ENCODE measurements at regions not wholly inside any gene's neighbourhood (a gene's known extent, or its start where the extent isn't known, plus 50 kb on each side); places are given as distances from the start of the nearest gene placed in this dataset.

GRCh38 chrX:38746102-38746501 lies 55.2 kb upstream of the MID1IP1 start:
- intact Hi-C loops (cut with DNase I) = no loop called here
- Histone ChIP-seq H3K4me3 (no peak overlapping the region), H3K36me3 (no peaks in the 10 kb centered on the region), H3K27me3 (no peaks in the 10 kb centered on the region), H3K9me3 (no peaks in the 10 kb centered on the region), H3K4me1 (no peaks in the 10 kb centered on the region), H3K9ac (ENCODE audit: low read depth in 2 of 2, low read length in 2 of 2) (no peak overlapping the region), H3K27ac (no peak overlapping the region)
- TF ChIP-seq CTCF (IDR thresholded peaks at IDR 0.05) = no peak
- DNase-seq = no peak

DNA sequence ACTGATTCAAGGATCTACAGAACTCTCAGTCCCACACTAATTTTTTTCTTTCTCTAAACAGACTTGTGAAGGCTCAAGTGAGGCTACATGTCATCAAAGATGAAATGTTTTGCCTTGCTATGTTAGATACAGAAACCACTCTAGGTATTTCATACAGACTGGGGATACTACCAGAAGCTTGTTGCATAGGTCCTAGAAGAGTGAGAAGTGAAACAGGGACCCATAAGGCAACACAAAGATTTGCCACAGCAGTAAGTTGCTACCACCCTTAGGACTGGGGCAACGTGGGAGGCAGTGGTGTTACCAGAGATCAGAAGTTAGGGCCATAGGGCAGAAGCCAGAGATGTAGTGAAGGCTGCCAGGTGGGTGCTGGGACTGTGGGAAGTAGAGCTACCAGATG lies 50.7 kb upstream of the MID1IP1 start:
- Histone ChIP-seq H3K27ac (no peak overlapping the region), H3K4me3 (no peak overlapping the region), H3K36me3 (no peaks in the 10 kb centered on the region), H3K4me1 (no peaks in the 10 kb centered on the region), H3K27me3 (no peaks in the 10 kb centered on the region), H3K9me3 (no peaks in the 10 kb centered on the region), H3K9ac (ENCODE audit: low read depth in 2 of 2, low read length in 2 of 2) (no peak overlapping the region)
- intact Hi-C loops (cut with DNase I) = loop anchor here (10.0 kb wide), 1 partner anchor 494 kb away; no protein-coding TSS in a partner anchor
- no peak for TF ChIP-seq CTCF (IDR thresholded peaks at IDR 0.05)
- no peak for DNase-seq

Measured in colonic mucosa (tissue), 4 donors.